ENCODE measurements at regions not wholly inside any gene's neighbourhood (a gene's known extent, or its start where the extent isn't known, plus 50 kb on each side); places are given as distances from the start of the nearest gene placed in this dataset.

DNA sequence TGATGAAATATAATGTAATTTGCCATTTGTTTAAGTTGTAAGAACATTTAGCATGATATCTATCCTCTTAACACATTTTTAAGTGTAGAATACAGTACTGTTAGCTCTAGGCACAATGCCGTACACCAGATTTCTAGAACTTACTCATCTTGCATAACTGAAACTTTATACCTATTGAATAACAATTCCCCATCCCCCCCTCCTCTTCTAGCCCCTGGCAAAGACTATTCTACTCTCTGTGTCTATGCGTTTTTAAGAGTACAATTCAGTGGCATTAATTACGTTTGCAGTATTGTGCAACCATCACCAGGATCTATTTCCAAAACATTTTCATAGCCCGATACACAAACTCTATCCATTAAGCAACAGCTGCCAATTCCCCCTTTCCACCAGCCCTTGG lies 261.7 kb downstream of the PLOD2 start:
- intact Hi-C loops (cut with DNase I; ENCODE audit: low total_unique reads): no loop called here
- TF ChIP-seq POLR2A (IDR thresholded peaks at IDR 0.05): no peak
- TF ChIP-seq, protein P1, sequence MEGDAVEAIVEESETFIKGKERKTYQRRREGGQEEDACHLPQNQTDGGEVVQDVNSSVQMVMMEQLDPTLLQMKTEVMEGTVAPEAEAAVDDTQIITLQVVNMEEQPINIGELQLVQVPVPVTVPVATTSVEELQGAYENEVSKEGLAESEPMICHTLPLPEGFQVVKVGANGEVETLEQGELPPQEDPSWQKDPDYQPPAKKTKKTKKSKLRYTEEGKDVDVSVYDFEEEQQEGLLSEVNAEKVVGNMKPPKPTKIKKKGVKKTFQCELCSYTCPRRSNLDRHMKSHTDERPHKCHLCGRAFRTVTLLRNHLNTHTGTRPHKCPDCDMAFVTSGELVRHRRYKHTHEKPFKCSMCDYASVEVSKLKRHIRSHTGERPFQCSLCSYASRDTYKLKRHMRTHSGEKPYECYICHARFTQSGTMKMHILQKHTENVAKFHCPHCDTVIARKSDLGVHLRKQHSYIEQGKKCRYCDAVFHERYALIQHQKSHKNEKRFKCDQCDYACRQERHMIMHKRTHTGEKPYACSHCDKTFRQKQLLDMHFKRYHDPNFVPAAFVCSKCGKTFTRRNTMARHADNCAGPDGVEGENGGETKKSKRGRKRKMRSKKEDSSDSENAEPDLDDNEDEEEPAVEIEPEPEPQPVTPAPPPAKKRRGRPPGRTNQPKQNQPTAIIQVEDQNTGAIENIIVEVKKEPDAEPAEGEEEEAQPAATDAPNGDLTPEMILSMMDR (IDR thresholded peaks at IDR 0.05): no peak
- H3K4me3 ChIP-seq (ENCODE audit: low read depth, poor library complexity, severe bottlenecking): no peak overlapping the region
- DNase-seq (ENCODE audit: low spot score in 2 of 2): no peak
- WGBS, 2 donors: 44 to 49% methylated on average over 4 of the region's 4 CpGs

DNA sequence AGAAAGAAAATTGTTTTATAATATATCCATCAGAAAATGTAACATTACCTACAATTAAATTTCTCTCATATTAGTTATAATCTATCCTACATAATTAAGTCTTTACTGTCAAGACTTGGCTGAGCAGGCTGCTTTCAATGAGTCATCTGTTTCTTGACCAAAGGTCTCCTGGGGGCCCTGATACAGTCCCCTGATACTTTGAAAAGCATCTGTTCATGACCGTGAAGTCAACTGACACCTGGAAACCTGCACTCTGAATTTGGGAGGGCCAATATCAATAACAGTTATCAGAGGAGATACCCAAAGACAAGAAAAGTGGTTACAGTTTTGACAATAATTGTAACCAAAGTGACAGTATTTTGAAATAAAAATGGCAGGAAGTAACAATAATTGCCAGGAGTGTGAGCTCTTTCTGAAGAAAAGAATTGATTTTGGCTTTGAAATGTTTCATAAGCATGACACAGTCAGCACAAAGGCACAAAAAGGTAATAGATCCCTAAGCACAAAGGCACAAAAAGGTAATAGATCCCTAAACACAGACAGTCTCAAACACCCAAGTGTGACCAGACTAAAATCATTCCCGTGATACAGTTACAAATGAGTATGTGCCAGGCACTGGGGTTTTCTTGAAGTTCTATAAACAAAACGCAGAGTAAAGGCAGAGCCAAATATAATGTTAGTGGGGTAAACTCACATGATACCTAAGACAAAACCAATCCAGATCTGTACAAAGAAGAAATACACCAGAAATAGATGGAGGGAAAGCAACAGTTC lies 260.7 kb downstream of the PLOD2 start:
- H3K4me3 ChIP-seq (ENCODE audit: low read depth, poor library complexity, severe bottlenecking): no peak overlapping the region
- 62 to 84% methylated on average over 3 of the region's 3 CpGs for WGBS, 2 donors
- intact Hi-C loops (cut with DNase I; ENCODE audit: low total_unique reads): no loop called here
- no peak for DNase-seq (ENCODE audit: low spot score in 2 of 2)
- TF ChIP-seq, protein P1 (IDR thresholded peaks at IDR 0.05): no peak
- TF ChIP-seq POLR2A (IDR thresholded peaks at IDR 0.05): no peak

DNA sequence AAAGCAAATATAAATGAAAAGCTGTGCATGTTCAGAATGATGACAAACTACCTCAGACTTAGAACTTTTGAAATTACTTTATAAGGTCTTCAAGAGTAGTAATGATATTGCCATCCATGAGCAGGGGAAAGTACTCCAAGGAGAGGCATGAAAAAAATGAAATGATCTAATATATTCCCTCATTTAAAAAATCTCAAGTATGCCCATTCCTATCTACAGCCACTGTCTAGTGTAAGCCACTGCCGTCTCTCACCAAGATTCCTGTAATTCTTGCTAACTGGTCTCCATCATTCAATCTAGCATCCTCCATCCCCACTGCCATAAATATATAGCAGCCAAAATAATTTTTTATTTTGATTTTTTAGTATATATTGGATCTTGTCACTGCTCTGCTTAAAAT lies 258.8 kb downstream of the PLOD2 start:
- DNase-seq (ENCODE audit: low spot score in 2 of 2): no peak
- H3K4me3 ChIP-seq (ENCODE audit: low read depth, poor library complexity, severe bottlenecking): no peak overlapping the region
- no peak for TF ChIP-seq POLR2A (IDR thresholded peaks at IDR 0.05)
- TF ChIP-seq, protein P1 (IDR thresholded peaks at IDR 0.05): no peak
- 50 to 91% methylated on average over 1 of the region's 1 CpG for WGBS, 2 donors
- intact Hi-C loops (cut with DNase I; ENCODE audit: low total_unique reads): no loop called here

DNA sequence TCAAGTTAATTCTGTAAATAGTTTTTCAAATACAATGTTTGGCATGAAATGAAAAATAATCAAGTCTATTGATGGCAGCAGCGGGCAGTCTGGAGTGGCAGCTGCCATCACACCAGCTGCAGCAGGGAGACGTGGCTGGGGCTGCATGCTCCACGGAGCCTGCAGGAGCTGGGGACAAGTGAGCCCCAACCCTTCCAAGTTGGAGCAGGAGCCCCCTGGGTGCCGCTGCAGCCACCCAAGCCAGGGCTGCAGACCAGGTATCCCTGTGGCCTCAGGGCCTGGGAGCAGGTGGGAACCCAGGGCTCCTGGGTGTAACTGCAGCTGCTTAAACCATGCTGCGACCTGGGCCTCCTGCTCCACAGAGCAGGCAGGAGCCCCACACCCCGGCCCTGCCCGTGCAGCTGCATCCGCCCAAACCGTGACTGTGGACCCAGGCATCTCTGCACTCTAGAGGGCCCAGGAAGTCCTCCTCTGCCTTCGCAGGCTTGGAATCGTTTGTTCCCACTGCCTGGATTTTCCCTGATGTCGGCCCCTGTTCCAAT lies 257.4 kb downstream of the PLOD2 start:
- intact Hi-C loops (cut with DNase I; ENCODE audit: low total_unique reads): no loop called here
- WGBS, 2 donors: 91% methylated on average over 11 to 12 of the region's 12 CpGs
- no peak for DNase-seq (ENCODE audit: low spot score in 2 of 2)
- no peak overlapping the region for H3K4me3 ChIP-seq (ENCODE audit: low read depth, poor library complexity, severe bottlenecking)
- no peak for TF ChIP-seq POLR2A (IDR thresholded peaks at IDR 0.05)
- TF ChIP-seq, protein P1 (IDR thresholded peaks at IDR 0.05): no peak

DNA sequence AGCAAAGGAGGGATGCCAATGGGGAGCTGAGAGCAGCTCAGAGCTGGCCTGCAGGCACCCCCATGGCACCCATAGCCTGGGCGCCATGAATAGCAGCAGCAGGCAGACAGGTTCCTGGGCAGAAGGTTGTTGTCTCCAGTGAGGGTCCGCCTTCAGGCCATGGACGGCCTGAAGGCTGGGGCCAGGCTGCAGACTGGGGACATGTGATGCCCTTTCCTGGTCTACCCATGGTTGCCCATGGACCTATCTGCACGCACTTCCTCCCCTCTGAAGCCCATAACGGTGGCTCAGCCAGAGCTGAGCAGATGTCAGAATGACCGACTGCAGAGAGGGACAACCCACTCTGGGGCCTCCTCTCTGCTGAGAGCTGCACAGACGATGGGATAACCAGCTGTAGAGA lies 256.8 kb downstream of the PLOD2 start:
- TF ChIP-seq POLR2A (IDR thresholded peaks at IDR 0.05): no peak
- TF ChIP-seq, protein P1 (IDR thresholded peaks at IDR 0.05): no peak
- intact Hi-C loops (cut with DNase I; ENCODE audit: low total_unique reads): no loop called here
- H3K4me3 ChIP-seq (ENCODE audit: low read depth, poor library complexity, severe bottlenecking): no peak overlapping the region
- no peak for DNase-seq (ENCODE audit: low spot score in 2 of 2)
- WGBS, 2 donors: 86 to 93% methylated on average over 7 of the region's 7 CpGs

DNA sequence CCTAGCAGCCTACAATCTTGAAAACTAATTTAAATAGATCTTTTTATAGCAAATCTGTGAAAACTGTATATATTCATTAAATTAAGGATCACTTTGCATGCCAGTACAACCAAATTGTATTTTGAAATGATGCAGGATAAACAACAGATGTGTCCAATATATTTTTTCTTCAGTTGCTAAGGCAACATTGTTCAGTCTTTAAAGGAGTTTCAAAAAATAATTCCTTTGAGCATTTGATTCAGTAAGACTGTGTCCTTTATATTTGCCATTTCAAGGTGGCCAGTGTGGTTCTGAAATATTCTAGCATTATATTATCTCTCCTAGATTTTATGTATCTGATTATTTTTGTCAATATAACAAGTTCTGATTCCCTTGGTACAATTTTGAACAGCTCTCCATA lies 254.7 kb downstream of the PLOD2 start:
- no peak for DNase-seq (ENCODE audit: low spot score in 2 of 2)
- TF ChIP-seq, protein P1 (IDR thresholded peaks at IDR 0.05): no peak
- TF ChIP-seq POLR2A (IDR thresholded peaks at IDR 0.05): no peak
- intact Hi-C loops (cut with DNase I; ENCODE audit: low total_unique reads): no loop called here
- no peak overlapping the region for H3K4me3 ChIP-seq (ENCODE audit: low read depth, poor library complexity, severe bottlenecking)

Measured in lower leg skin (tissue), 4 donors.